ENCODE measurements at regions not wholly inside any gene's neighbourhood (a gene's known extent, or its start where the extent isn't known, plus 50 kb on each side); places are given as distances from the start of the nearest gene placed in this dataset.
A peak's percentile ranks its signal among the peaks of the same experiment; 100 is the strongest.

DNA sequence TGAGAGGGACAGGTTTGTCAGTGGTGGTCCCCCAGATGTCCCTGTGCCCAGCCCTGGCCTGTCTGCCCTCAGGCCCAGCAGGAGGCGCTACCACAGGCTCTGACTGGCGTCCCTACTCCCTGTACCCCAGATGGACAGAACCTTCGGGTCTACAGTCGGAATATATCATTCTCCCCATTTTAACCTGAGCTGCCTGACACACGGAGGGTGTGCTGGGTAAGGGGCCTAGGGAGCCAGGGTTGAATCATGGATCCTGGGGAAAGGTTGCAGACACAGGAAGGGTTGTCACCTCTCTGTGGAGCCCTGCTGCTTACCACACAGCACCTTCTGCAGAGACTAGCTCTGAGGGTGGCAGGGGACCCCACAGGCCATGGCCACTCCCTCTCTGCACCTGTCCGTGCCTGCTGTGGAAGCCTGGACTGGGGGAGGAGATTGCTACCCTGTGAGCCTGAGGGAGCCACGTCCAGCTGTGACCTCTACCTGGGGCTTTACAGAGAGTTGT is 162.2 kb upstream of the ZNF267 start:
- Mint-ChIP-seq H3K4me1 (ENCODE audit: low read depth, unreplicated experiment) (peaks cover 12% of the 10 kb centered on the region), H3K4me3 (ENCODE audit: unreplicated experiment) (peak overlapping the region; percentile 5), H3K27ac (ENCODE audit: unreplicated experiment) (peak overlapping the region; percentile 48), H3K36me3 (ENCODE audit: insufficient read depth, unreplicated experiment) (peaks cover 64% of the 10 kb centered on the region), H3K9me3 (ENCODE audit: unreplicated experiment) (no peaks in the 10 kb centered on the region), H3K27me3 (ENCODE audit: insufficient read depth, unreplicated experiment) (no peaks in the 10 kb centered on the region)
- Histone ChIP-seq H3K4me3 (ENCODE audit: low read depth, low read length) (no peak overlapping the region), H3K9me3 (no peaks in the 10 kb centered on the region), H3K36me3 (ENCODE audit: control insufficient read depth, insufficient read depth, low read length) (peaks cover 3% of the 10 kb centered on the region; the same call in 1 of the 2 replicates), H3K4me1 (no peaks in the 10 kb centered on the region), H3K27me3 (replicated peaks; ENCODE audit: control insufficient read depth, insufficient read depth, low read length) (no peaks in the 10 kb centered on the region)
- ChIA-PET POLR2A (no interaction called here), CTCF (no interaction called here)
- no peak for DNase-seq
- TF ChIP-seq CTCF (IDR thresholded peaks at IDR 0.05; ENCODE audit: insufficient read depth in 1 of 2, low read depth in 1 of 2, low read length in 1 of 2, severe bottlenecking in 1 of 2, unreplicated experiment in 1 of 2) = no peak
- intact Hi-C loops (cut with micrococcal nuclease; ENCODE audit: unreplicated experiment) = no loop called here
- no TSS peak for BruUV-seq (replicated peaks)

GRCh38 chr16:31712064-31712540 is 161.5 kb upstream of the ZNF267 start:
- Mint-ChIP-seq H3K4me1 (ENCODE audit: low read depth, unreplicated experiment) (peaks cover 12% of the 10 kb centered on the region), H3K27me3 (ENCODE audit: insufficient read depth, unreplicated experiment) (no peaks in the 10 kb centered on the region), H3K4me3 (ENCODE audit: unreplicated experiment) (peak overlapping the region; percentile 5), H3K36me3 (ENCODE audit: insufficient read depth, unreplicated experiment) (peaks cover 60% of the 10 kb centered on the region), H3K9me3 (ENCODE audit: unreplicated experiment) (no peaks in the 10 kb centered on the region), H3K27ac (ENCODE audit: unreplicated experiment) (peak overlapping the region; percentile 48)
- ChIA-PET POLR2A (no interaction called here), CTCF (interaction anchor here (1.1 kb wide), 1 partner anchor 252 kb away, joined by 3 read pairs; no protein-coding TSS in a partner anchor)
- no TSS peak for BruUV-seq (replicated peaks)
- DNase-seq = no peak
- Histone ChIP-seq H3K4me1 (no peaks in the 10 kb centered on the region), H3K4me3 (ENCODE audit: low read depth, low read length) (no peak overlapping the region), H3K9me3 (no peaks in the 10 kb centered on the region), H3K27me3 (replicated peaks; ENCODE audit: control insufficient read depth, insufficient read depth, low read length) (no peaks in the 10 kb centered on the region), H3K36me3 (ENCODE audit: control insufficient read depth, insufficient read depth, low read length) (peaks cover 3% of the 10 kb centered on the region; the same call in 1 of the 2 replicates)
- intact Hi-C loops (cut with micrococcal nuclease; ENCODE audit: unreplicated experiment) = loop anchor here (2.0 kb wide), 1 partner anchor 161 kb away; the partner anchor contains the start of gene ZNF267
- TF ChIP-seq CTCF (IDR thresholded peaks at IDR 0.05; ENCODE audit: insufficient read depth in 1 of 2, low read depth in 1 of 2, low read length in 1 of 2, severe bottlenecking in 1 of 2, unreplicated experiment in 1 of 2) = no peak

DNA sequence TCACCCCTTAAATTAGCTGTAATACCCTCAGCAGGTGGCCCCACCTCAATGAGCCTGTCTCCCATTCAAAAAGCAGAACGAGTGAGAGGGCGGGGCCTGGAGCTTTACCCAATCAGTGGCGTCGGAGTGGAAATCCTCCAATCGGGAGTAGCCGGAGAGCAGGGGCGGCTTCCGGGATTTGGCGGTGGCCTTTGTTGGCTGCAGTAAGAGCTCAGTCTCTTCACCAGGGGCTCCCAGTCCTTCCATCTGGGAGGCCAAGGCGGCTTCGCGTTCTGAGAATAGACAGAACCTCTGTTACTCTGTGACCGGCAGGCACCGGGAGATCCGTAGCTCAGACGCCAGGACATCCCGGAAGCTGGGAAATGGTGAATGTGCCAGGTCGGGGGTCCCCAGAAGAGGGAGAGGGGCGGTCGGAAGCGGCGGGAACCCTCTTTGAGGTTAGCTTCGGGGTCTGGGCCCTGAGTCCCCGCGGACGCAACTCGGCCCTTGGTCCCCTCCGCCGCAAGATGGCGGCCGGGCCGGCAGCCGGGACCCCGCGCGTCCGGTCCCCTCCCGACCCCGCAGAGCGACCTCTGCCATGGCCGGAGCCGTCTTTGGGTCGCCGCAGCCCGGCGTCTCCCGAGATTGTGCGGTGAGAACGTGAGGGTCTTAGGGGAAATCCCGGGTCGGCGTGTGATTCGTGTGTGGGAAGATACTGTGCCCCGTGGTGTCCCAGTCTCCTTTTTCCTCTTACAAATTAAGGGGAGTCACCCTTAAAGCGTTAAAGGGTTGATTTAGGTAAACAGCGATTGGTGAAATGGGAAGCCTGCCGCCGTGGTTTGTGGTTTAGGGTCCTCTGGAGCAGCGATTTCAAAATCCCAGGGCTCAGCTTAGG is 160.3 kb upstream of the ZNF267 start:
- H3K4me1 Mint-ChIP-seq (ENCODE audit: low read depth, unreplicated experiment) = peaks cover 12% of the 10 kb centered on the region
- H3K4me3 Mint-ChIP-seq (ENCODE audit: unreplicated experiment) = peak overlapping the region; percentile 99
- intact Hi-C loops (cut with micrococcal nuclease; ENCODE audit: unreplicated experiment) = loop anchor here (1.0 to 2.0 kb wide), 2 partner anchors 13 to 159 kb away; partner anchors contain the start of gene ZNF267
- TF ChIP-seq CTCF (IDR thresholded peaks at IDR 0.05; ENCODE audit: insufficient read depth in 1 of 2, low read depth in 1 of 2, low read length in 1 of 2, severe bottlenecking in 1 of 2, unreplicated experiment in 1 of 2) = no peak
- no peaks in the 10 kb centered on the region for H3K27me3 Mint-ChIP-seq (ENCODE audit: insufficient read depth, unreplicated experiment)
- Histone ChIP-seq H3K9me3 (no peaks in the 10 kb centered on the region), H3K4me1 (no peaks in the 10 kb centered on the region), H3K27me3 (replicated peaks; ENCODE audit: control insufficient read depth, insufficient read depth, low read length) (no peaks in the 10 kb centered on the region), H3K36me3 (ENCODE audit: control insufficient read depth, insufficient read depth, low read length) (peaks cover 3% of the 10 kb centered on the region; the same call in 1 of the 2 replicates), H3K4me3 (ENCODE audit: low read depth, low read length) (peak overlapping the region; percentile 77)
- ChIA-PET CTCF (interaction anchor here (1.1 kb wide), 1 partner anchor 254 kb away, joined by 3 read pairs; no protein-coding TSS in a partner anchor), POLR2A (interaction anchor here (0.5 to 1.3 kb wide), 17 partner anchors 9 to 596 kb away, joined by 3 to 16 read pairs (median 3); partner anchors contain the start of genes ARMC5, FUS, KAT8 and RUSF1)
- H3K36me3 Mint-ChIP-seq (ENCODE audit: insufficient read depth, unreplicated experiment) = peaks cover 53% of the 10 kb centered on the region
- no peaks in the 10 kb centered on the region for H3K9me3 Mint-ChIP-seq (ENCODE audit: unreplicated experiment)
- BruUV-seq (replicated peaks) = no TSS peak
- peak overlapping the region; percentile 100 for H3K27ac Mint-ChIP-seq (ENCODE audit: unreplicated experiment)
- peak; percentile 93 to 94 for DNase-seq
